Caki2 (cell line): ENCODE measurements at regions not wholly inside any gene's neighbourhood (a gene's known extent, or its start where the extent isn't known, plus 50 kb on each side); places are given as distances from the start of the nearest gene placed in this dataset.

ENCODE experiments used
- DNase-seq: peaks from one replicate; pipeline ENCODE4 v3.0.0-alpha.2; 2015; ENCODE audit warnings: low read depth
- in situ Hi-C: cut with HindIII; loops from 2 replicates; pipeline ENCODE4 v1.10.0; 2016; ENCODE audit warnings: low sequenced_read_pairs, low pct_unique_long_range_greater_than_20kb, mixed read lengths

GRCh38 chr1:58006421-58007046, 540.0 kb downstream of the OMA1 start:
- no peak for DNase-seq
- in situ Hi-C loops, result no loop called here

- in situ Hi-C loops, result no loop called here
- no peak for DNase-seq
These were observed 541.3 kb downstream of the OMA1 start for GRCh38 chr1:58005212-58005611.

- in situ Hi-C loops, result no loop called here
- no peak for DNase-seq
These were observed 542.5 kb downstream of the OMA1 start for GRCh38 chr1:58003988-58004387.

- in situ Hi-C loops, result no loop called here
- no peak for DNase-seq
These were observed 543.5 kb downstream of the OMA1 start for GRCh38 chr1:58003059-58003458.

GRCh38 chr1:58000821-58001220, 545.7 kb downstream of the OMA1 start:
- in situ Hi-C loops, result no loop called here
- DNase-seq, result no peak

- DNase-seq, result no peak
- in situ Hi-C loops, result no loop called here
These were observed 546.4 kb downstream of the OMA1 start for GRCh38 chr1:58000116-58000515.

- in situ Hi-C loops, result no loop called here
- DNase-seq, result no peak
These were observed 550.1 kb downstream of the OMA1 start for GRCh38 chr1:57996400-57996799.

- in situ Hi-C loops, result no loop called here
- no peak for DNase-seq
These were observed 555.2 kb downstream of the OMA1 start for GRCh38 chr1:57991289-57991688.

- no peak for DNase-seq
- in situ Hi-C loops, result no loop called here
These were observed 556.6 kb downstream of the OMA1 start for GRCh38 chr1:57989877-57990276.

- in situ Hi-C loops, result no loop called here
- DNase-seq, result no peak
These were observed 559.0 kb downstream of the OMA1 start for GRCh38 chr1:57987523-57987922.

GRCh38 chr1:57986432-57986831, 560.1 kb downstream of the OMA1 start:
- in situ Hi-C loops, result no loop called here
- no peak for DNase-seq

GRCh38 chr1:57984277-57984676, 560.4 kb upstream of the DAB1 start:
- in situ Hi-C loops, result no loop called here
- no peak for DNase-seq

GRCh38 chr1:57983441-57983840, 559.6 kb upstream of the DAB1 start:
- in situ Hi-C loops, result no loop called here
- no peak for DNase-seq

- in situ Hi-C loops, result no loop called here
- no peak for DNase-seq
These were observed 559.0 kb upstream of the DAB1 start for GRCh38 chr1:57982852-57983251.

GRCh38 chr1:57976216-57976615, 552.4 kb upstream of the DAB1 start:
- in situ Hi-C loops, result no loop called here
- no peak for DNase-seq

- in situ Hi-C loops, result no loop called here
- DNase-seq, result no peak
These were observed 544.5 kb upstream of the DAB1 start for GRCh38 chr1:57968321-57968720.

GRCh38 chr1:57966751-57967406, 543.0 kb upstream of the DAB1 start:
- in situ Hi-C loops, result no loop called here

GRCh38 chr1:57966340-57966739, 542.5 kb upstream of the DAB1 start:
- in situ Hi-C loops, result no loop called here
- no peak for DNase-seq

More at GRCh38 chr1:57966751-57967406, 543.0 kb upstream of the DAB1 start:
- DNase-seq, result peak; percentile 12

GRCh38 chr1:57963581-57963980, 539.7 kb upstream of the DAB1 start:
- DNase-seq, result no peak
- in situ Hi-C loops, result no loop called here

- in situ Hi-C loops, result no loop called here
- no peak for DNase-seq
These were observed 535.8 kb upstream of the DAB1 start for GRCh38 chr1:57959531-57960241.
